ENCODE measurements at regions not wholly inside any gene's neighbourhood (a gene's known extent, or its start where the extent isn't known, plus 50 kb on each side); places are given as distances from the start of the nearest gene placed in this dataset.

- Histone ChIP-seq H3K9me2 (ENCODE audit: insufficient read depth, low read length) (no peaks in the 10 kb centered on the region), H3K36me3 (ENCODE audit: insufficient read depth, low read length) (no peaks in the 10 kb centered on the region), H4K20me1 (ENCODE audit: insufficient read depth, low read length) (no peaks in the 10 kb centered on the region), H3K79me2 (ENCODE audit: insufficient read depth, low read depth, low read length) (no peaks in the 10 kb centered on the region), H3K27ac (ENCODE audit: low read depth, low read length, poor library complexity, severe bottlenecking) (no peak overlapping the region), H3K4me1 (ENCODE audit: insufficient read depth, low read length, poor library complexity, severe bottlenecking) (no peaks in the 10 kb centered on the region), H3K4me3 (ENCODE audit: low read depth, low read length, poor library complexity, severe bottlenecking) (no peak overlapping the region), H3K9me3 (ENCODE audit: low read length) (no peaks in the 10 kb centered on the region), H3K4me2 (ENCODE audit: low read length) (no peak overlapping the region), H2AFZ (ENCODE audit: low read length) (no peak overlapping the region)
- CTCF ChIA-PET (ENCODE audit: unreplicated experiment) = interaction anchor here (0.6 kb wide), 1 partner anchor 21 kb away, joined by 3 read pairs; no protein-coding TSS in a partner anchor
- no peak for TF ChIP-seq EZH2phosphoT487 (IDR thresholded peaks at IDR 0.05; ENCODE audit: borderline replicate concordance, low read depth, low read length)
- TF ChIP-seq CTCF (conservative IDR thresholded peaks at IDR 0.05; ENCODE audit: low read length) = no peak
- no TSS peak for BruUV-seq (replicated peaks)
- DNase-seq (ENCODE audit: low spot score) = no peak
- intact Hi-C loops (cut with micrococcal nuclease; ENCODE audit: unreplicated experiment) = no loop called here
- POLR2A ChIA-PET = no interaction called here
These were observed 190.3 kb downstream of the DHX15 start for GRCh38 chr4:24394041-24394440.

GRCh38 chr4:24392613-24393012 is 191.7 kb downstream of the DHX15 start:
- BruUV-seq (replicated peaks) = no TSS peak
- no peak for DNase-seq (ENCODE audit: low spot score)
- POLR2A ChIA-PET = interaction anchor here (0.6 to 0.9 kb wide), 2 partner anchors 247 to 268 kb away, joined by 3 read pairs; no protein-coding TSS in a partner anchor

GRCh38 chr4:24382381-24382780 is 202.0 kb downstream of the DHX15 start:
- H3K4me2 ChIP-seq (ENCODE audit: low read length) = no peak overlapping the region
- POLR2A ChIA-PET = no interaction called here
- CTCF ChIA-PET (ENCODE audit: unreplicated experiment) = no interaction called here
- no peaks in the 10 kb centered on the region for H3K9me3 ChIP-seq (ENCODE audit: low read length)
- no peaks in the 10 kb centered on the region for H3K9me2 ChIP-seq (ENCODE audit: insufficient read depth, low read length)
- no peaks in the 10 kb centered on the region for H4K20me1 ChIP-seq (ENCODE audit: insufficient read depth, low read length)
- no peak for DNase-seq (ENCODE audit: low spot score)
- TF ChIP-seq EZH2phosphoT487 (IDR thresholded peaks at IDR 0.05; ENCODE audit: borderline replicate concordance, low read depth, low read length) (no peak), CTCF (conservative IDR thresholded peaks at IDR 0.05; ENCODE audit: low read length) (no peak)
- no peak overlapping the region for H3K27ac ChIP-seq (ENCODE audit: low read depth, low read length, poor library complexity, severe bottlenecking)
- H3K36me3 ChIP-seq (ENCODE audit: insufficient read depth, low read length) = no peaks in the 10 kb centered on the region
- BruUV-seq (replicated peaks) = no TSS peak
- intact Hi-C loops (cut with micrococcal nuclease; ENCODE audit: unreplicated experiment) = no loop called here
- no peaks in the 10 kb centered on the region for H3K4me1 ChIP-seq (ENCODE audit: insufficient read depth, low read length, poor library complexity, severe bottlenecking)
- no peak overlapping the region for H2AFZ ChIP-seq (ENCODE audit: low read length)
- no peak overlapping the region for H3K4me3 ChIP-seq (ENCODE audit: low read depth, low read length, poor library complexity, severe bottlenecking)
- H3K79me2 ChIP-seq (ENCODE audit: insufficient read depth, low read depth, low read length) = no peaks in the 10 kb centered on the region

More at GRCh38 chr4:24392613-24393012, 191.7 kb downstream of the DHX15 start:
- no peaks in the 10 kb centered on the region for H3K79me2 ChIP-seq (ENCODE audit: insufficient read depth, low read depth, low read length)
- H3K4me2 ChIP-seq (ENCODE audit: low read length) = no peak overlapping the region
- no peaks in the 10 kb centered on the region for H3K9me3 ChIP-seq (ENCODE audit: low read length)
- no peak overlapping the region for H3K4me3 ChIP-seq (ENCODE audit: low read depth, low read length, poor library complexity, severe bottlenecking)
- H3K27ac ChIP-seq (ENCODE audit: low read depth, low read length, poor library complexity, severe bottlenecking) = no peak overlapping the region
- CTCF ChIA-PET (ENCODE audit: unreplicated experiment) = no interaction called here
- H4K20me1 ChIP-seq (ENCODE audit: insufficient read depth, low read length) = no peaks in the 10 kb centered on the region
- H3K36me3 ChIP-seq (ENCODE audit: insufficient read depth, low read length) = no peaks in the 10 kb centered on the region
- intact Hi-C loops (cut with micrococcal nuclease; ENCODE audit: unreplicated experiment) = no loop called here
- no peaks in the 10 kb centered on the region for H3K4me1 ChIP-seq (ENCODE audit: insufficient read depth, low read length, poor library complexity, severe bottlenecking)
- H2AFZ ChIP-seq (ENCODE audit: low read length) = no peak overlapping the region
- no peaks in the 10 kb centered on the region for H3K9me2 ChIP-seq (ENCODE audit: insufficient read depth, low read length)
- TF ChIP-seq EZH2phosphoT487 (IDR thresholded peaks at IDR 0.05; ENCODE audit: borderline replicate concordance, low read depth, low read length) = no peak
- no peak for TF ChIP-seq CTCF (conservative IDR thresholded peaks at IDR 0.05; ENCODE audit: low read length)
